ENCODE measurements at regions not wholly inside any gene's neighbourhood (a gene's known extent, or its start where the extent isn't known, plus 50 kb on each side); places are given as distances from the start of the nearest gene placed in this dataset.

DNA sequence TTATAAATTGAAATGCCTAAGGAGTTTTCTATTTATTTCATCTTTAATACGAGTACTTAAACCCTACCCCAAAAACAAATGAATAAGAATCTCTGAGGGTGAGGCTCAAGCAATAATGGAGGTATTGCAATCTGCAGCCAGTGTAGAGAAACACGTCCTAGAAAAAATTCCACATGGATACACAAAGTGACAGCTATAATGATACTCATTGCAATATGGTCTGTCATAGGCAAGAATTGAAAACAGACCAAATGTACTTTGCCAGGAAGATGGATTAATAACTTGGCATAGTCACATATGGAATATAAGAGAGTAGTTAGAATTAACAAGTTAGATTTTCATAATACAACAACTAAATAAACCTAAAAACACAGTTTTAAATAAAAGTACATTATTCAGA is 440.1 kb upstream of the STEAP1 start:
- TF ChIP-seq POLR2A (IDR thresholded peaks at IDR 0.05): no peak
- TF ChIP-seq, protein P1, sequence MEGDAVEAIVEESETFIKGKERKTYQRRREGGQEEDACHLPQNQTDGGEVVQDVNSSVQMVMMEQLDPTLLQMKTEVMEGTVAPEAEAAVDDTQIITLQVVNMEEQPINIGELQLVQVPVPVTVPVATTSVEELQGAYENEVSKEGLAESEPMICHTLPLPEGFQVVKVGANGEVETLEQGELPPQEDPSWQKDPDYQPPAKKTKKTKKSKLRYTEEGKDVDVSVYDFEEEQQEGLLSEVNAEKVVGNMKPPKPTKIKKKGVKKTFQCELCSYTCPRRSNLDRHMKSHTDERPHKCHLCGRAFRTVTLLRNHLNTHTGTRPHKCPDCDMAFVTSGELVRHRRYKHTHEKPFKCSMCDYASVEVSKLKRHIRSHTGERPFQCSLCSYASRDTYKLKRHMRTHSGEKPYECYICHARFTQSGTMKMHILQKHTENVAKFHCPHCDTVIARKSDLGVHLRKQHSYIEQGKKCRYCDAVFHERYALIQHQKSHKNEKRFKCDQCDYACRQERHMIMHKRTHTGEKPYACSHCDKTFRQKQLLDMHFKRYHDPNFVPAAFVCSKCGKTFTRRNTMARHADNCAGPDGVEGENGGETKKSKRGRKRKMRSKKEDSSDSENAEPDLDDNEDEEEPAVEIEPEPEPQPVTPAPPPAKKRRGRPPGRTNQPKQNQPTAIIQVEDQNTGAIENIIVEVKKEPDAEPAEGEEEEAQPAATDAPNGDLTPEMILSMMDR (IDR thresholded peaks at IDR 0.05): no peak
- no peak for TF ChIP-seq POLR2AphosphoS5 (IDR thresholded peaks at IDR 0.05)

All from prostate gland (tissue), 2 donors.